ENCODE measurements at regions not wholly inside any gene's neighbourhood (a gene's known extent, or its start where the extent isn't known, plus 50 kb on each side); places are given as distances from the start of the nearest gene placed in this dataset.

- 36% methylated on average over 6 of the region's 6 CpGs for WGBS
- no peak overlapping the region for H3K4me3 ChIP-seq
- H3K27ac ChIP-seq = no peak overlapping the region
- H3K9me3 ChIP-seq = no peaks in the 10 kb centered on the region
- H3K36me3 ChIP-seq = no peaks in the 10 kb centered on the region
- H3K4me1 ChIP-seq = no peaks in the 10 kb centered on the region
- no peaks in the 10 kb centered on the region for H3K27me3 ChIP-seq
- TF ChIP-seq CTCF (IDR thresholded peaks at IDR 0.05) = no peak
- no peak for TF ChIP-seq POLR2AphosphoS5 (IDR thresholded peaks at IDR 0.05)
- no peak for TF ChIP-seq EP300 (IDR thresholded peaks at IDR 0.05)
- TF ChIP-seq POLR2A (IDR thresholded peaks at IDR 0.05) = no peak
- DNase-seq (ENCODE audit: low spot score in 2 of 2) = no peak
These were observed 514.1 kb upstream of the NRSN1 start for GRCh38 chr6:23611776-23612381.

GRCh38 chr6:23618366-23618765 is 507.6 kb upstream of the NRSN1 start:
- H3K27me3 ChIP-seq = no peaks in the 10 kb centered on the region
- no peak overlapping the region for H3K27ac ChIP-seq
- TF ChIP-seq POLR2AphosphoS5 (IDR thresholded peaks at IDR 0.05) (no peak), POLR2A (IDR thresholded peaks at IDR 0.05) (no peak), EP300 (IDR thresholded peaks at IDR 0.05) (no peak), CTCF (IDR thresholded peaks at IDR 0.05) (no peak)

GRCh38 chr6:23620911-23621401 is 505.1 kb upstream of the NRSN1 start:
- Histone ChIP-seq H3K27ac (no peak overlapping the region), H3K36me3 (no peaks in the 10 kb centered on the region), H3K4me1 (no peaks in the 10 kb centered on the region), H3K4me3 (no peak overlapping the region), H3K27me3 (no peaks in the 10 kb centered on the region), H3K9me3 (no peaks in the 10 kb centered on the region)
- no peak for DNase-seq (ENCODE audit: low spot score in 2 of 2)
- 63% methylated on average over 5 of the region's 5 CpGs for whole genome bisulfite sequencing
- TF ChIP-seq CTCF (IDR thresholded peaks at IDR 0.05) (no peak), EP300 (IDR thresholded peaks at IDR 0.05) (no peak), POLR2AphosphoS5 (IDR thresholded peaks at IDR 0.05) (no peak), POLR2A (IDR thresholded peaks at IDR 0.05) (no peak)

More at GRCh38 chr6:23618366-23618765, 507.6 kb upstream of the NRSN1 start:
- DNase-seq (ENCODE audit: low spot score in 2 of 2) = no peak
- no peaks in the 10 kb centered on the region for H3K36me3 ChIP-seq
- no peaks in the 10 kb centered on the region for H3K4me1 ChIP-seq
- H3K9me3 ChIP-seq = no peaks in the 10 kb centered on the region
- no peak overlapping the region for H3K4me3 ChIP-seq

- H3K36me3 ChIP-seq = no peaks in the 10 kb centered on the region
- no peaks in the 10 kb centered on the region for H3K9me3 ChIP-seq
- H3K27ac ChIP-seq = no peak overlapping the region
- DNase-seq (ENCODE audit: low spot score in 2 of 2) = no peak
- 62% methylated on average over 6 of the region's 6 CpGs for WGBS
- no peaks in the 10 kb centered on the region for H3K4me1 ChIP-seq
- H3K27me3 ChIP-seq = no peaks in the 10 kb centered on the region
- H3K4me3 ChIP-seq = no peak overlapping the region
- no peak for TF ChIP-seq EP300 (IDR thresholded peaks at IDR 0.05)
- no peak for TF ChIP-seq POLR2A (IDR thresholded peaks at IDR 0.05)
- no peak for TF ChIP-seq POLR2AphosphoS5 (IDR thresholded peaks at IDR 0.05)
- TF ChIP-seq CTCF (IDR thresholded peaks at IDR 0.05) = no peak
These were observed 495.0 kb upstream of the NRSN1 start for GRCh38 chr6:23630726-23631635.

GRCh38 chr6:23633996-23634395 is 492.0 kb upstream of the NRSN1 start:
- no peaks in the 10 kb centered on the region for H3K36me3 ChIP-seq
- TF ChIP-seq POLR2AphosphoS5 (IDR thresholded peaks at IDR 0.05) (no peak), CTCF (IDR thresholded peaks at IDR 0.05) (no peak), POLR2A (IDR thresholded peaks at IDR 0.05) (no peak), EP300 (IDR thresholded peaks at IDR 0.05) (no peak)
- WGBS = 90% methylated on average over 7 of the region's 7 CpGs
- H3K27me3 ChIP-seq = no peaks in the 10 kb centered on the region
- no peaks in the 10 kb centered on the region for H3K4me1 ChIP-seq
- H3K9me3 ChIP-seq = no peaks in the 10 kb centered on the region
- no peak overlapping the region for H3K27ac ChIP-seq
- no peak for DNase-seq (ENCODE audit: low spot score in 2 of 2)
- no peak overlapping the region for H3K4me3 ChIP-seq
